GM21367 (cell line): ENCODE measurements at regions not wholly inside any gene's neighbourhood (a gene's known extent, or its start where the extent isn't known, plus 50 kb on each side); places are given as distances from the start of the nearest gene placed in this dataset.

Source experiments
- ATAC-seq: cut with Tn5 transposase; IDR thresholded peaks from one replicate; pipeline ENCODE4 v1.9.1; 2021; ENCODE audit not compliant: unreplicated experiment

DNA sequence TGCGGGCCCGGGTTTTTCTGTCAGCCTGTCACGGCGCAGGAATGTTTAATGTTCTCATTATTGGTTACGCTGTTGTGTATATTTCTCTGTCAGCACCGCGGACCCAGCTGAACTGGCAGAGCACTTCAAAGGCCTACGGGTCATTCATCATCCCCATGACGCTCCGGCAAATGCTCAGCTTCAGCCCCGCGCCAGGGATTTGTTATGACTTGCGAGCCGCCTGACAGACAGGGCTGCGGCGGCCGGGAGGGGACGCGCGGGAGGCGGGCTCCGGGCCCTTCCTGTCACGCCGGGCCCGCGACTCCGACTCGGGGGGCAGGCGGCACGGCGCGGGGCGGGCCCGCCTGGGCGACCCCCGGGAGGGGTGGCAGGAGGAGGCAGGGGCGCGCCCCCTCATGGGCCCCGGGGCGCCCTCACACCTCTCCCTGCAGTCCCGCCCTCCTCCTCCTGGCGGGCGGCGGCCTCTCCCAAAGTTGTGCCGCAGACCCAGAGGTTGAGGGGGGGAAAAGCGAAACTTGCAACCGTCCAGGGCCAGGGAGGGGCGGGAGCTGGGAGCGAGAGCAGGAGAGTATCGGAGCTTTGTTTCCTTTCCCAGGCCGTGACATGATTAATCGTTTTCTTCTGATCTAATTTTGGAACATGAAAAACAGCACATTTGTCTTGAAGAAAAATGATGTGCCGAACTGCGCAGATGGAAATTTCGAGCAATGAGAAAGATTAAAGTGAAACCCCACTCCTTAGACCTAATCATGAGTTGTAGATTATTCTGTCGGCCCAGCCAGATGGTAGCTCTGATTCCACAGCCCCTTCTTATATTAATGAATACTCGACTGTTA is 59.3 kb upstream of the COMTD1 start:
- ATAC-seq = peak; percentile 73

DNA sequence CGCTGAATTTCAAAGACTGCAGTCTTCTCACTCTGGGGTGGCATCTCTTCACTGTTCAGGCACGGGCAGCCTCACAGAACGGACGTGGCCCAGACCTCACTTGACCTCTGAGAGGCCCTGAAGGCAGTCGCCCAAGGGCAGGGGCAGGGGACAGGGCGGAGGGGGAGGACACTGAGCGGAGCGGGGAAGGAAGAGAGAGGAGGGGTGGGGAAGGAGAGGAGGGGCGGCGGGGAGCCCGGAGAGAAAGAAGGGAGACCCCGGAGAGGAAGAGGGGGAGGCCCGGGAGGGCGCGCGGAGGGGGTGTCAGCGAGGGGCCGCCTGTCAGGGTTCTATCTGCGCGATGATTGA is 58.7 kb upstream of the COMTD1 start:
- no peak for ATAC-seq

DNA sequence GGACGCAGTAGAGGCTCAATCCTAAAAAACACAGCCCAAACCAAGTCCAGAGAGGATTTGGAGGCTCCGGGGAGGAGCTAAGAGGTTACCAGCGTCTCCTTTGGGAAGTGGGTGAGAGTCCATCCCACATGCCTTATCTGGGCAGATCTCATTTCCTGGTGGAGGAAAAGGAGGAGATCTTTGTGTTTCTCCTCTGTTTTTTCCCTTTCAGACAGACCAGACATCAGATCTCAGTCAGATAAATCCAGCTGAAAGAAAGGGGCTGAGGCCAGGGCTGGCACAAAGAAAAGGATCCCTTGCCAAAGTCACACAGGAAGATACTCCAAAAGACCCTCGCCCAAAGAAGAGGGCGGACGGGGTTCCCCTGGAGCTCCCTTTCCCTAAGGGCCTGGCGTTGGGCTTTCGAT is 58.3 kb upstream of the COMTD1 start:
- ATAC-seq = no peak

DNA sequence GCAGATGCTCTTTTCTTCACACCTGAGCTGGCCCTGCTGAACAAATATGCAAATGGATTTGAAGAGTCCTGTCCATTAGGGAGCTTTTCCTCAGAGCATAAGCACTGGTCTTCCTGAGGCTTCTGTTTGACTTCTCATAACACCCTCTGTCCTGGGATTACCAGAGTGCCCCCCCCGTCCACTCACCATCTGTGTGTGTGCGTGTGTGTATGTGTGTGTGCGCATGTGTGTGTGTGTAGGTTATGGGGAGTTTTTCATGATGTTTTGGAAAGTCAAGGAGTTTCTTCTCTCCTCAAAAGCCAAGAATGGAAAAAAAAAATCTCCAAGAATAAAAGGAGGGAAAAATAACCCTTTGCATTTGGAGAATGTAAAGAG is 57.7 kb upstream of the COMTD1 start:
- ATAC-seq = no peak

DNA sequence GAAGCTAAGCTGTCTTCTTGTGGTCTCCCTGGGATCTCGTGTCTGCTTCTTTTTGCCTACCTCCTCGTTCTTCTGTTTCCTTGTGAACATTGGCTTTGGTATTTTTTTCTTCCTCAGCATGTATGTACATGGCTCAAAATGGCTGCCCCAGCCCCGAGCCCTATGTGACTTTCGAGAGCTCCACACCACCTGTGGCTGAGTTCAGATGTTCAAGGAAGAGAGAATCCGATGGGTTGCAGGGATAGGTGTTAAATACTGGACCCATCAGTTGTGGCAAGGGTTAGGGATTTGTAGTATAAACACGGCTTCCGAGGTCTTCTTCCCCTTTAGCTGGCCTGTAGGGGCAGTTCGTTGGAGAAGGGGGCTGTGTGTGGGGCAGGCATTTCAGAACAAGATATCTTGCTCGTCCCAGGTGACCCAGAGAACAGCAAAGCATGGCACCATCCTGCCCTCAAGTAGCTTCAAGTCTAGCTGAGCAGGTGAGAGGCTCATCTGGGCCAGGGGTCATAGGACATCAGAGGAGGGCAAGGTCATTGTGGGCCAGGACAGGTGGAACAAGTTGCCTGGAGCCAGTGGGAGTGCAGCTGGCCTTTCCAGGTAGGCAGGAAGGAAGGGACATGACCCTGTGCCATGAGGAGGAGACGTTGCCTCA is 57.2 kb upstream of the COMTD1 start:
- ATAC-seq = no peak

DNA sequence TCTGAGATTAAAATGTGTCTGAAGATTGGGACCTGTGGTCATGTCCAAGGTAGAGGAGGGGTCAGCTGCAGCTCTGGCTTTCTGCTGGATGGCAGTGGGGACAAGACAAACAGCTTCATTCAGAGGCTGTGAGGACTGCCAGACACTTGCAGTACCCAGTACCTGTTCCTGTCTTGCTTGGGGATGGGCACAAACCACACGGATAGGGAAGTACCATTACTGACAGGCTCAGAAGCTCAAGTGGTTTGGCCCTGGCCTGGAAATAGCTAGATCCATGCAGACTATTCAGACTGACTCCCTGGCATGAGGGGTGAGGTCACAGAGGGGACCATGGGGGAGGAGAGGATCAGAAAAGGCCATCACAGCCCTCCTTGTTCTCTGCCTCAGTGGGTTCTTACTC is 56.0 kb upstream of the COMTD1 start:
- no peak for ATAC-seq

DNA sequence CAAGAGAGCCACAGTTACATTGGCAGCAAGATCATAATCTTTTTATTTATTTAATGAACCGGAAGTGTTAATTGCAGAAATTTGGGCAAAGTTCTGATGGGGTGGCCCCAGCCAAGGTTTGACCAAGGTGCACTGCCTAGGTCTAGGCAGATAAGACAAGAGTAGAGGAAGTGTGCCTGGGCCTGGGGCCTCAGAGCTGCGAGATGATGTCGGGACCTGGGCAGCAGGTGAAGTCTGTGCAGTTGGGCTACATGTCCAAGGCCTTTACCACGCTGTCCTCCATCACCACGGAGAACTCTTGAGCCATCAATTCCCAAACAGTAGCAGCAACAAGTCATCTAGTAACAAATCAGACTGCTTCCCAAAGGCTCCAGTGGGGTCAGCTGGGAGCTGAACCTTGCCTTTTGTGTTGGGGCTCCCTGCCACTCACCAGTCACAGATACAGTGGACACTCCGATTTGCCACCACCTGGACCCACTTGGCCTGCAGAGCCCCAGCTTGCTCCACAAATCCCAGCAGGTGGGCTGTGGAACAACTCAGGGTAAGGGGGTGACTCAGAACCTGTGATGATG is 52.5 kb upstream of the COMTD1 start:
- no peak for ATAC-seq

DNA sequence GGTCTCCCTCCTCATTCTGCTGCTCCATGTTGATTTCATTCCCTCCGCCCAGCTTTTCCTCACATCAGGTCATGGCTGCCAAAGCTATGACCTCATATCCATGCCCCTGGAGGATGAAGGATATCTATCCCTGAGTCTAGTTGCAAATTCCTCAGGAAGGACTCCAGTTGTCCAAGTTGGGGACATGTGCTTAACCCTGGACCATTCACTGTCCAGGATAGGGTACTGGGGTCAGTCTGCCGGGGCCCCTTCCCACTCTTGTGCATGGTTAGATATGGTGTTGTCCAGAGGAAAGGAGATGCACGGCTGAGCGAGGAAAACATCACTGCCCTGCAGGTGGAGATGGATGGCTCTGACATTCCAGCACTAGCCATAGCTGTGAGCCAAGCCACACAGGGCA is 51.9 kb upstream of the COMTD1 start:
- ATAC-seq = no peak

DNA sequence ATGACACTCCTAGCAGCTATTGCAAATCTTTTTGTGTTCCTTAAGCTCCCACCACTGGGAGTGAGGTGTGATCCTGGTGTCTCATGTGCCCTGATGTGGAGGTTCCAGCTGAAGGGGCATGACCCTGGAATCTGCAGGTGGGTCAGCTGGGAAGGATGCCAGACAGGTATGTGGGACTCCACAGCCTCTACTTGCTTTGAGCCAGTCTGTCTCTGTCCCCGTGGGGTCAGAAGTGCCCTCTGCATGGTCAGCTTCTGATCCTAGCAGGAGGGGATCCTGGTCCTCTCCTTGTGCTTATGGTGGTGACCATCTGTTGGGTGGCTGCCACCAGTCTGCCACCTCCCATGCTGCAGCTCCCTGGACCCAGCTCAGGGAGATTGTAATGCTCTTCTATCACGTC is 51.1 kb upstream of the COMTD1 start:
- no peak for ATAC-seq
